ENCODE measurements at regions not wholly inside any gene's neighbourhood (a gene's known extent, or its start where the extent isn't known, plus 50 kb on each side); places are given as distances from the start of the nearest gene placed in this dataset.

GRCh38 chr22:47236161-47236560 is 473.7 kb downstream of the TBC1D22A start:
- no peak for TF ChIP-seq CTCF (IDR thresholded peaks at IDR 0.05; ENCODE audit: insufficient read depth, low read length, poor library complexity, severe bottlenecking)
- TF ChIP-seq EZH2phosphoT487 (conservative IDR thresholded peaks at IDR 0.05; ENCODE audit: low read length) = no peak
